ENCODE measurements at regions not wholly inside any gene's neighbourhood (a gene's known extent, or its start where the extent isn't known, plus 50 kb on each side); places are given as distances from the start of the nearest gene placed in this dataset.

DNA sequence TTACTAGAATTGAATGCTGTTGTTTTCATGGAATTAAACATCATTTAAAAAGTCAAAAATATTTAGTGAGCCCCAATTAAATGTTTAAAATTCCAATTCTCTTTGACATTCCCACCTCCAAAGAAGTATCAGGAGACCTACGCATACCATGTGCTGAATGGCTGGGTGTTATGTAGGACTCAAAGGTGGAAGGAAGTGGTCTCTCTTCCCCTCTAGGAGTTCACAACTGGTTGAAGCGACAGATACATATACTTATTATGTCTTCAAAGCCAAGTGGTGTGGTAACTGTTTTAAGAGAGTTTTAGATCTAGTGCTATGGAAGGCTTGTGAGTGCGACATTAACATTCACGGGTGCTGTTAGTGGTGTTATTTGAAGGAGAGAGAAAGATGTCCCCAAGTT lies 464.0 kb downstream of the ATP23 start:
- TF ChIP-seq, protein P1, sequence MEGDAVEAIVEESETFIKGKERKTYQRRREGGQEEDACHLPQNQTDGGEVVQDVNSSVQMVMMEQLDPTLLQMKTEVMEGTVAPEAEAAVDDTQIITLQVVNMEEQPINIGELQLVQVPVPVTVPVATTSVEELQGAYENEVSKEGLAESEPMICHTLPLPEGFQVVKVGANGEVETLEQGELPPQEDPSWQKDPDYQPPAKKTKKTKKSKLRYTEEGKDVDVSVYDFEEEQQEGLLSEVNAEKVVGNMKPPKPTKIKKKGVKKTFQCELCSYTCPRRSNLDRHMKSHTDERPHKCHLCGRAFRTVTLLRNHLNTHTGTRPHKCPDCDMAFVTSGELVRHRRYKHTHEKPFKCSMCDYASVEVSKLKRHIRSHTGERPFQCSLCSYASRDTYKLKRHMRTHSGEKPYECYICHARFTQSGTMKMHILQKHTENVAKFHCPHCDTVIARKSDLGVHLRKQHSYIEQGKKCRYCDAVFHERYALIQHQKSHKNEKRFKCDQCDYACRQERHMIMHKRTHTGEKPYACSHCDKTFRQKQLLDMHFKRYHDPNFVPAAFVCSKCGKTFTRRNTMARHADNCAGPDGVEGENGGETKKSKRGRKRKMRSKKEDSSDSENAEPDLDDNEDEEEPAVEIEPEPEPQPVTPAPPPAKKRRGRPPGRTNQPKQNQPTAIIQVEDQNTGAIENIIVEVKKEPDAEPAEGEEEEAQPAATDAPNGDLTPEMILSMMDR (IDR thresholded peaks at IDR 0.05): no peak
- TF ChIP-seq JUND (IDR thresholded peaks at IDR 0.05): no peak
- no peak for TF ChIP-seq CHD2 (IDR thresholded peaks at IDR 0.05; ENCODE audit: low read length, partially characterized antibody)
- TF ChIP-seq, protein P2, sequence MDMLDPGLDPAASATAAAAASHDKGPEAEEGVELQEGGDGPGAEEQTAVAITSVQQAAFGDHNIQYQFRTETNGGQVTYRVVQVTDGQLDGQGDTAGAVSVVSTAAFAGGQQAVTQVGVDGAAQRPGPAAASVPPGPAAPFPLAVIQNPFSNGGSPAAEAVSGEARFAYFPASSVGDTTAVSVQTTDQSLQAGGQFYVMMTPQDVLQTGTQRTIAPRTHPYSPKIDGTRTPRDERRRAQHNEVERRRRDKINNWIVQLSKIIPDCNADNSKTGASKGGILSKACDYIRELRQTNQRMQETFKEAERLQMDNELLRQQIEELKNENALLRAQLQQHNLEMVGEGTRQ (IDR thresholded peaks at IDR 0.05; ENCODE audit: borderline replicate concordance, low read depth, low read length): no peak
- no peak for TF ChIP-seq RFX5 (IDR thresholded peaks at IDR 0.05; ENCODE audit: low read length)
- TF ChIP-seq SIN3A (IDR thresholded peaks at IDR 0.05; ENCODE audit: borderline replicate concordance, low read depth, low read length): no peak
- no peak for TF ChIP-seq TAF1 (IDR thresholded peaks at IDR 0.05; ENCODE audit: borderline replicate concordance, low read depth, low read length)
- no peak for TF ChIP-seq EP300 (IDR thresholded peaks at IDR 0.05; ENCODE audit: borderline replicate concordance in 1 of 2, low read depth in 1 of 2, low read length in 1 of 2)
- TF ChIP-seq GATA2 (CRISPR knock-in tag; IDR thresholded peaks at IDR 0.05): no peak
- TF ChIP-seq MXI1 (IDR thresholded peaks at IDR 0.05; ENCODE audit: low read depth, low read length): no peak
- TF ChIP-seq RAD21 (IDR thresholded peaks at IDR 0.05; ENCODE audit: low read length): no peak
- TF ChIP-seq MEF2A (IDR thresholded peaks at IDR 0.05; ENCODE audit: borderline replicate concordance, low read depth): no peak
- no peak for TF ChIP-seq POLR2AphosphoS5 (IDR thresholded peaks at IDR 0.05; ENCODE audit: low read depth, low read length)
